ENCODE measurements at regions not wholly inside any gene's neighbourhood (a gene's known extent, or its start where the extent isn't known, plus 50 kb on each side); places are given as distances from the start of the nearest gene placed in this dataset.

- TF ChIP-seq, protein P1, sequence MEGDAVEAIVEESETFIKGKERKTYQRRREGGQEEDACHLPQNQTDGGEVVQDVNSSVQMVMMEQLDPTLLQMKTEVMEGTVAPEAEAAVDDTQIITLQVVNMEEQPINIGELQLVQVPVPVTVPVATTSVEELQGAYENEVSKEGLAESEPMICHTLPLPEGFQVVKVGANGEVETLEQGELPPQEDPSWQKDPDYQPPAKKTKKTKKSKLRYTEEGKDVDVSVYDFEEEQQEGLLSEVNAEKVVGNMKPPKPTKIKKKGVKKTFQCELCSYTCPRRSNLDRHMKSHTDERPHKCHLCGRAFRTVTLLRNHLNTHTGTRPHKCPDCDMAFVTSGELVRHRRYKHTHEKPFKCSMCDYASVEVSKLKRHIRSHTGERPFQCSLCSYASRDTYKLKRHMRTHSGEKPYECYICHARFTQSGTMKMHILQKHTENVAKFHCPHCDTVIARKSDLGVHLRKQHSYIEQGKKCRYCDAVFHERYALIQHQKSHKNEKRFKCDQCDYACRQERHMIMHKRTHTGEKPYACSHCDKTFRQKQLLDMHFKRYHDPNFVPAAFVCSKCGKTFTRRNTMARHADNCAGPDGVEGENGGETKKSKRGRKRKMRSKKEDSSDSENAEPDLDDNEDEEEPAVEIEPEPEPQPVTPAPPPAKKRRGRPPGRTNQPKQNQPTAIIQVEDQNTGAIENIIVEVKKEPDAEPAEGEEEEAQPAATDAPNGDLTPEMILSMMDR (conservative IDR thresholded peaks at IDR 0.05; ENCODE audit: control insufficient read depth, insufficient read depth, low read depth, low read length), result no peak
- no peak for DNase-seq (ENCODE audit: low read depth)
- no peak overlapping the region for H3K4me3 ChIP-seq (ENCODE audit: control insufficient read depth, low read depth, low read length)
Measured at GRCh38 chr15:73001840-73002239, 50.4 kb upstream of the NEO1 start.

DNA sequence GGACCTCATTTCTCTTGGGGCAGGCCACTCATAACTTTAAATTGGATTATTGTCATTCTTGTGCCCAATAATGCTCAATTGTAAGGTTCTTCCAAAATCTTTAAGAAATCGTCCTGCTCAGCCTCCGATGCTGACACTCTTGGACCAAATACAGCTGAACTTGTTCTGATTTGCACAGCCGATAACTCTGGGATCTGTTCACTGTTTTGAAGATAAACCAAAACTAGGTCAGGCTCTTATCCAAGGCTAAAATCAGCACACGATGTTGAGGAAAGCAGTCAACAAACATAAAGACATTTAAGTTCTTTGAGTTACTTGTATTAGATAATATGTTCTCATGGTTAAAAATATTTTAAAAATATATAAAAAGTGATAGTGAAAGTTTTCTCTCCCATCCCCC lies 52.0 kb upstream of the NEO1 start:
- no peak for DNase-seq (ENCODE audit: low read depth)
- TF ChIP-seq, protein P1 (conservative IDR thresholded peaks at IDR 0.05; ENCODE audit: control insufficient read depth, insufficient read depth, low read depth, low read length), result no peak
- H3K4me3 ChIP-seq (ENCODE audit: control insufficient read depth, low read depth, low read length), result no peak overlapping the region

DNA sequence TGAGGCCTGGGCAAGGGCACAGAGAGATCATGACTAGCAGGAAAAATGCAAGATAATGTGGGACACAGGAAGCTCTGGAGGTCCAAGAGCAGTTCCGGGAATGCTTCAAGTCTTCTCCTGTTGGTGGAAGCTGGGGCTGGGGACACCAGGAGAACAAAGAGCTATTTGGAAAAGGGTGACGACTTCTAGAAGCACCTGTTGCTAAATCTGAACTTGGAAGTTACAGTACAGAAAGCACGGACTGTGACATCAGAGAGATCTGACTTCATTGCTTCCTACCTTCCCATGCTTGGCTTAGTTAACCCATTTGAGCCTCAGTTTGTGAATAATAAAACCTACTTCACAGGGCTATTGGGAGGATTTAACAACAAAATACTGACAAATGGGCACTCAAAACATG lies 52.7 kb upstream of the NEO1 start:
- H3K4me3 ChIP-seq (ENCODE audit: control insufficient read depth, low read depth, low read length), result no peak overlapping the region
- no peak for DNase-seq (ENCODE audit: low read depth)
- TF ChIP-seq, protein P1 (conservative IDR thresholded peaks at IDR 0.05; ENCODE audit: control insufficient read depth, insufficient read depth, low read depth, low read length), result no peak

- TF ChIP-seq, protein P1 (conservative IDR thresholded peaks at IDR 0.05; ENCODE audit: control insufficient read depth, insufficient read depth, low read depth, low read length), result no peak
- DNase-seq (ENCODE audit: low read depth), result no peak
- H3K4me3 ChIP-seq (ENCODE audit: control insufficient read depth, low read depth, low read length), result no peak overlapping the region
Measured at GRCh38 chr15:72998681-72999466, 53.4 kb upstream of the NEO1 start.

GRCh38 chr15:72998226-72998625 lies 54.0 kb upstream of the NEO1 start:
- TF ChIP-seq, protein P1 (conservative IDR thresholded peaks at IDR 0.05; ENCODE audit: control insufficient read depth, insufficient read depth, low read depth, low read length), result no peak
- no peak overlapping the region for H3K4me3 ChIP-seq (ENCODE audit: control insufficient read depth, low read depth, low read length)
- DNase-seq (ENCODE audit: low read depth), result no peak

GRCh38 chr15:72995849-72996248 lies 56.4 kb upstream of the NEO1 start:
- DNase-seq (ENCODE audit: low read depth), result no peak
- TF ChIP-seq, protein P1 (conservative IDR thresholded peaks at IDR 0.05; ENCODE audit: control insufficient read depth, insufficient read depth, low read depth, low read length), result no peak
- no peak overlapping the region for H3K4me3 ChIP-seq (ENCODE audit: control insufficient read depth, low read depth, low read length)
